ENCODE measurements at regions not wholly inside any gene's neighbourhood (a gene's known extent, or its start where the extent isn't known, plus 50 kb on each side); places are given as distances from the start of the nearest gene placed in this dataset.

GRCh38 chr5:159751459-159751858, 164.8 kb upstream of the ADRA1B start (continued):
- TF ChIP-seq ZBTB40 (IDR thresholded peaks at IDR 0.05) (no peak), ZBTB40 (CRISPR knock-in tag; IDR thresholded peaks at IDR 0.05) (no peak), NFE2 (IDR thresholded peaks at IDR 0.05; ENCODE audit: low read depth) (no peak), PHTF2 (CRISPR knock-in tag; IDR thresholded peaks at IDR 0.05) (no peak), ZNF717 (CRISPR knock-in tag; IDR thresholded peaks at IDR 0.05) (no peak), JUND (IDR thresholded peaks at IDR 0.05; ENCODE audit: borderline replicate concordance, low read depth, low read length) (no peak), JUND (tag; IDR thresholded peaks at IDR 0.05; ENCODE audit: borderline replicate concordance, low read depth, low read length) (no peak), XRCC4 (IDR thresholded peaks at IDR 0.05; ENCODE audit: extremely low read depth, insufficient read depth, insufficient read length) (no peak)
- TF ChIP-seq, protein P1, sequence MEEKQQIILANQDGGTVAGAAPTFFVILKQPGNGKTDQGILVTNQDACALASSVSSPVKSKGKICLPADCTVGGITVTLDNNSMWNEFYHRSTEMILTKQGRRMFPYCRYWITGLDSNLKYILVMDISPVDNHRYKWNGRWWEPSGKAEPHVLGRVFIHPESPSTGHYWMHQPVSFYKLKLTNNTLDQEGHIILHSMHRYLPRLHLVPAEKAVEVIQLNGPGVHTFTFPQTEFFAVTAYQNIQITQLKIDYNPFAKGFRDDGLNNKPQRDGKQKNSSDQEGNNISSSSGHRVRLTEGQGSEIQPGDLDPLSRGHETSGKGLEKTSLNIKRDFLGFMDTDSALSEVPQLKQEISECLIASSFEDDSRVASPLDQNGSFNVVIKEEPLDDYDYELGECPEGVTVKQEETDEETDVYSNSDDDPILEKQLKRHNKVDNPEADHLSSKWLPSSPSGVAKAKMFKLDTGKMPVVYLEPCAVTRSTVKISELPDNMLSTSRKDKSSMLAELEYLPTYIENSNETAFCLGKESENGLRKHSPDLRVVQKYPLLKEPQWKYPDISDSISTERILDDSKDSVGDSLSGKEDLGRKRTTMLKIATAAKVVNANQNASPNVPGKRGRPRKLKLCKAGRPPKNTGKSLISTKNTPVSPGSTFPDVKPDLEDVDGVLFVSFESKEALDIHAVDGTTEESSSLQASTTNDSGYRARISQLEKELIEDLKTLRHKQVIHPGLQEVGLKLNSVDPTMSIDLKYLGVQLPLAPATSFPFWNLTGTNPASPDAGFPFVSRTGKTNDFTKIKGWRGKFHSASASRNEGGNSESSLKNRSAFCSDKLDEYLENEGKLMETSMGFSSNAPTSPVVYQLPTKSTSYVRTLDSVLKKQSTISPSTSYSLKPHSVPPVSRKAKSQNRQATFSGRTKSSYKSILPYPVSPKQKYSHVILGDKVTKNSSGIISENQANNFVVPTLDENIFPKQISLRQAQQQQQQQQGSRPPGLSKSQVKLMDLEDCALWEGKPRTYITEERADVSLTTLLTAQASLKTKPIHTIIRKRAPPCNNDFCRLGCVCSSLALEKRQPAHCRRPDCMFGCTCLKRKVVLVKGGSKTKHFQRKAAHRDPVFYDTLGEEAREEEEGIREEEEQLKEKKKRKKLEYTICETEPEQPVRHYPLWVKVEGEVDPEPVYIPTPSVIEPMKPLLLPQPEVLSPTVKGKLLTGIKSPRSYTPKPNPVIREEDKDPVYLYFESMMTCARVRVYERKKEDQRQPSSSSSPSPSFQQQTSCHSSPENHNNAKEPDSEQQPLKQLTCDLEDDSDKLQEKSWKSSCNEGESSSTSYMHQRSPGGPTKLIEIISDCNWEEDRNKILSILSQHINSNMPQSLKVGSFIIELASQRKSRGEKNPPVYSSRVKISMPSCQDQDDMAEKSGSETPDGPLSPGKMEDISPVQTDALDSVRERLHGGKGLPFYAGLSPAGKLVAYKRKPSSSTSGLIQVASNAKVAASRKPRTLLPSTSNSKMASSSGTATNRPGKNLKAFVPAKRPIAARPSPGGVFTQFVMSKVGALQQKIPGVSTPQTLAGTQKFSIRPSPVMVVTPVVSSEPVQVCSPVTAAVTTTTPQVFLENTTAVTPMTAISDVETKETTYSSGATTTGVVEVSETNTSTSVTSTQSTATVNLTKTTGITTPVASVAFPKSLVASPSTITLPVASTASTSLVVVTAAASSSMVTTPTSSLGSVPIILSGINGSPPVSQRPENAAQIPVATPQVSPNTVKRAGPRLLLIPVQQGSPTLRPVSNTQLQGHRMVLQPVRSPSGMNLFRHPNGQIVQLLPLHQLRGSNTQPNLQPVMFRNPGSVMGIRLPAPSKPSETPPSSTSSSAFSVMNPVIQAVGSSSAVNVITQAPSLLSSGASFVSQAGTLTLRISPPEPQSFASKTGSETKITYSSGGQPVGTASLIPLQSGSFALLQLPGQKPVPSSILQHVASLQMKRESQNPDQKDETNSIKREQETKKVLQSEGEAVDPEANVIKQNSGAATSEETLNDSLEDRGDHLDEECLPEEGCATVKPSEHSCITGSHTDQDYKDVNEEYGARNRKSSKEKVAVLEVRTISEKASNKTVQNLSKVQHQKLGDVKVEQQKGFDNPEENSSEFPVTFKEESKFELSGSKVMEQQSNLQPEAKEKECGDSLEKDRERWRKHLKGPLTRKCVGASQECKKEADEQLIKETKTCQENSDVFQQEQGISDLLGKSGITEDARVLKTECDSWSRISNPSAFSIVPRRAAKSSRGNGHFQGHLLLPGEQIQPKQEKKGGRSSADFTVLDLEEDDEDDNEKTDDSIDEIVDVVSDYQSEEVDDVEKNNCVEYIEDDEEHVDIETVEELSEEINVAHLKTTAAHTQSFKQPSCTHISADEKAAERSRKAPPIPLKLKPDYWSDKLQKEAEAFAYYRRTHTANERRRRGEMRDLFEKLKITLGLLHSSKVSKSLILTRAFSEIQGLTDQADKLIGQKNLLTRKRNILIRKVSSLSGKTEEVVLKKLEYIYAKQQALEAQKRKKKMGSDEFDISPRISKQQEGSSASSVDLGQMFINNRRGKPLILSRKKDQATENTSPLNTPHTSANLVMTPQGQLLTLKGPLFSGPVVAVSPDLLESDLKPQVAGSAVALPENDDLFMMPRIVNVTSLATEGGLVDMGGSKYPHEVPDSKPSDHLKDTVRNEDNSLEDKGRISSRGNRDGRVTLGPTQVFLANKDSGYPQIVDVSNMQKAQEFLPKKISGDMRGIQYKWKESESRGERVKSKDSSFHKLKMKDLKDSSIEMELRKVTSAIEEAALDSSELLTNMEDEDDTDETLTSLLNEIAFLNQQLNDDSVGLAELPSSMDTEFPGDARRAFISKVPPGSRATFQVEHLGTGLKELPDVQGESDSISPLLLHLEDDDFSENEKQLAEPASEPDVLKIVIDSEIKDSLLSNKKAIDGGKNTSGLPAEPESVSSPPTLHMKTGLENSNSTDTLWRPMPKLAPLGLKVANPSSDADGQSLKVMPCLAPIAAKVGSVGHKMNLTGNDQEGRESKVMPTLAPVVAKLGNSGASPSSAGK (IDR thresholded peaks at IDR 0.05), result no peak
